ENCODE measurements at regions not wholly inside any gene's neighbourhood (a gene's known extent, or its start where the extent isn't known, plus 50 kb on each side); places are given as distances from the start of the nearest gene placed in this dataset.

DNA sequence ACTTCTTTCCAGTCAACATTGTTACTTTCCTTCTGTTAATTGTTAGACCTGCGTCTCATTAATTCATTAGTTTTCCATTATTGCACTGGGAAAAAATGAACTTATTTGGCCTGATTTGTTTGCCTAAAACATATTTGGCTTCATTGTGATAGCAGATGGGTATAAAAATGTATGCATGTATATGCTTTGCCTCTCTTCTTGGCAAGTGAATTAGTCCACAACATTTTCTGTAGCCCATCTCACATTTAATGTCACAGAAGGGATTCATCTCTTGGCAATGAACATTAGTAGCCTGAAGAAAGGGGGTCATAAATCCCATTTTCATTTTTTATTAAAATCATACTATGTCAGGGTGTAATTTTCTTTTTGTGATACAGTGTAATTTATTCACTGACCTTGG is 125.2 kb downstream of the TUSC7 start:
- H2AFZ ChIP-seq (ENCODE audit: low read depth, low read length) = no peak overlapping the region
- CTCF ChIA-PET (ENCODE audit: low intra/inter-chr PET ratio) = no interaction called here
- no peaks in the 10 kb centered on the region for H3K9me3 ChIP-seq (replicated peaks; ENCODE audit: control insufficient read depth, insufficient read depth, low read depth, low read length)
- no peak overlapping the region for H3K27ac ChIP-seq (ENCODE audit: extremely low read depth, low read depth, low read length)
- H3K9me1 ChIP-seq (ENCODE audit: control insufficient read depth, insufficient read depth, low read length) = no peaks in the 10 kb centered on the region
- H3K4me1 ChIP-seq (replicated peaks in 1 of 2; ENCODE audit: control insufficient read depth in 2 of 2, insufficient read depth in 2 of 2, low read length in 2 of 2) = no peaks in the 10 kb centered on the region
- no peak overlapping the region for H3K9ac ChIP-seq (ENCODE audit: insufficient read depth in 1 of 2, low read depth in 2 of 2, low read length in 2 of 2)
- no peaks in the 10 kb centered on the region for H3K27me3 ChIP-seq (ENCODE audit: control insufficient read depth in 2 of 2, insufficient read depth in 2 of 2, low read length in 2 of 2)
- DNase-seq (ENCODE audit: extremely low read depth in 1 of 4, low spot score in 3 of 4) (no peak), ATAC-seq (no peak), FAIRE-seq (no peak)
- TF ChIP-seq FOS (IDR thresholded peaks at IDR 0.05; ENCODE audit: extremely low read depth, insufficient read length) (no peak), MBD2 (IDR thresholded peaks at IDR 0.05; ENCODE audit: borderline replicate concordance, low read depth) (no peak), ZNF551 (CRISPR knock-in tag; IDR thresholded peaks at IDR 0.05) (no peak)
- H3K4me2 ChIP-seq (ENCODE audit: insufficient read depth, low read length) = no peak overlapping the region
- intact Hi-C loops (cut with micrococcal nuclease) (no loop called here), in situ Hi-C loops (cut with MboI) (no loop called here)
- BruUV-seq (replicated peaks) = no TSS peak
- no peaks in the 10 kb centered on the region for H3K36me3 ChIP-seq (ENCODE audit: control insufficient read depth, insufficient read depth, low read length)
- WGBS (ENCODE audit: insufficient coverage, low coverage, missing lambda C conversion rate) = 0% methylated on average over 1 of the region's 1 CpG
- POLR2A ChIA-PET = no interaction called here
- no peak overlapping the region for H3K4me3 ChIP-seq
- H4K20me1 ChIP-seq (replicated peaks; ENCODE audit: control insufficient read depth, insufficient read depth, low read length) = no peaks in the 10 kb centered on the region
- no peaks in the 10 kb centered on the region for H3K79me2 ChIP-seq (ENCODE audit: control insufficient read depth, insufficient read depth, low read length)

DNA sequence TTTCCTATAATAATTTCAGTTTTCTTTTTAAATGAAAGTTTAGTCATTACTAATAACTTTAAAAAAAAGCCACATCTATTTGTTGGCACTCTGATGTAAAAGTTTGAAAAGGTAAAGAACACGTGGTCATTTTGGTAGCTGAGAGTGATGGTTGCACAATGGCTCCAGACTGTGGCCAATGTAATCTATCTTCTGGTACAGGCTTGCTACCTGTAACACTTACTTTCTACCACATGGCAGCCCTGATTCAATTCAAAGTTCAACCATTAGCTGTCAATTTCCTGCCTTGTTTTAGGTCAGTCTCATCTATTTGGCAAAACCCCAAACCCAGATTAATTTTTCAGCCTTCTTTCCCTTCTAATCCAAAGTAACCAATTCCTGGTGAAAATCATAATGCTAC is 126.1 kb downstream of the TUSC7 start:
- no peaks in the 10 kb centered on the region for H3K9me3 ChIP-seq (replicated peaks; ENCODE audit: control insufficient read depth, insufficient read depth, low read depth, low read length)
- ChIA-PET POLR2A (no interaction called here), CTCF (ENCODE audit: low intra/inter-chr PET ratio) (no interaction called here)
- H3K27me3 ChIP-seq (ENCODE audit: control insufficient read depth in 2 of 2, insufficient read depth in 2 of 2, low read length in 2 of 2) = no peaks in the 10 kb centered on the region
- H3K9me1 ChIP-seq (ENCODE audit: control insufficient read depth, insufficient read depth, low read length) = no peaks in the 10 kb centered on the region
- no peak overlapping the region for H2AFZ ChIP-seq (ENCODE audit: low read depth, low read length)
- DNase-seq (ENCODE audit: extremely low read depth in 1 of 4, low spot score in 3 of 4) (no peak), ATAC-seq (no peak), FAIRE-seq (no peak)
- no TSS peak for BruUV-seq (replicated peaks)
- WGBS (ENCODE audit: insufficient coverage, low coverage, missing lambda C conversion rate) = 0% methylated on average over 1 of the region's 1 CpG
- intact Hi-C loops (cut with micrococcal nuclease) (no loop called here), in situ Hi-C loops (cut with MboI) (no loop called here)
- H3K4me2 ChIP-seq (ENCODE audit: insufficient read depth, low read length) = no peak overlapping the region
- no peak overlapping the region for H3K9ac ChIP-seq (ENCODE audit: insufficient read depth in 1 of 2, low read depth in 2 of 2, low read length in 2 of 2)
- no peaks in the 10 kb centered on the region for H3K79me2 ChIP-seq (ENCODE audit: control insufficient read depth, insufficient read depth, low read length)
- no peaks in the 10 kb centered on the region for H4K20me1 ChIP-seq (replicated peaks; ENCODE audit: control insufficient read depth, insufficient read depth, low read length)
- H3K36me3 ChIP-seq (ENCODE audit: control insufficient read depth, insufficient read depth, low read length) = no peaks in the 10 kb centered on the region
- no peaks in the 10 kb centered on the region for H3K4me1 ChIP-seq (replicated peaks in 1 of 2; ENCODE audit: control insufficient read depth in 2 of 2, insufficient read depth in 2 of 2, low read length in 2 of 2)
- H3K4me3 ChIP-seq = no peak overlapping the region
- H3K27ac ChIP-seq (ENCODE audit: extremely low read depth, low read depth, low read length) = no peak overlapping the region
- TF ChIP-seq MCM5 (IDR thresholded peaks at IDR 0.05; ENCODE audit: low read depth) (no peak), JUNB (CRISPR knock-in tag; conservative IDR thresholded peaks at IDR 0.05) (no peak), CTBP1 (IDR thresholded peaks at IDR 0.05; ENCODE audit: borderline replicate concordance) (no peak), HDAC1 (IDR thresholded peaks at IDR 0.05) (no peak), SMAD3 (CRISPR knock-in tag; conservative IDR thresholded peaks at IDR 0.05) (no peak)
- TF ChIP-seq, protein P1, sequence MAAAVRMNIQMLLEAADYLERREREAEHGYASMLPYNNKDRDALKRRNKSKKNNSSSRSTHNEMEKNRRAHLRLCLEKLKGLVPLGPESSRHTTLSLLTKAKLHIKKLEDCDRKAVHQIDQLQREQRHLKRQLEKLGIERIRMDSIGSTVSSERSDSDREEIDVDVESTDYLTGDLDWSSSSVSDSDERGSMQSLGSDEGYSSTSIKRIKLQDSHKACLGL (CRISPR knock-in tag; IDR thresholded peaks at IDR 0.05; ENCODE audit: borderline replicate concordance, poor library complexity, severe bottlenecking) = no peak
- TF ChIP-seq, protein P2, sequence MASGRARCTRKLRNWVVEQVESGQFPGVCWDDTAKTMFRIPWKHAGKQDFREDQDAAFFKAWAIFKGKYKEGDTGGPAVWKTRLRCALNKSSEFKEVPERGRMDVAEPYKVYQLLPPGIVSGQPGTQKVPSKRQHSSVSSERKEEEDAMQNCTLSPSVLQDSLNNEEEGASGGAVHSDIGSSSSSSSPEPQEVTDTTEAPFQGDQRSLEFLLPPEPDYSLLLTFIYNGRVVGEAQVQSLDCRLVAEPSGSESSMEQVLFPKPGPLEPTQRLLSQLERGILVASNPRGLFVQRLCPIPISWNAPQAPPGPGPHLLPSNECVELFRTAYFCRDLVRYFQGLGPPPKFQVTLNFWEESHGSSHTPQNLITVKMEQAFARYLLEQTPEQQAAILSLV (tag; IDR thresholded peaks at IDR 0.05) = no peak
- TF ChIP-seq, protein P3, sequence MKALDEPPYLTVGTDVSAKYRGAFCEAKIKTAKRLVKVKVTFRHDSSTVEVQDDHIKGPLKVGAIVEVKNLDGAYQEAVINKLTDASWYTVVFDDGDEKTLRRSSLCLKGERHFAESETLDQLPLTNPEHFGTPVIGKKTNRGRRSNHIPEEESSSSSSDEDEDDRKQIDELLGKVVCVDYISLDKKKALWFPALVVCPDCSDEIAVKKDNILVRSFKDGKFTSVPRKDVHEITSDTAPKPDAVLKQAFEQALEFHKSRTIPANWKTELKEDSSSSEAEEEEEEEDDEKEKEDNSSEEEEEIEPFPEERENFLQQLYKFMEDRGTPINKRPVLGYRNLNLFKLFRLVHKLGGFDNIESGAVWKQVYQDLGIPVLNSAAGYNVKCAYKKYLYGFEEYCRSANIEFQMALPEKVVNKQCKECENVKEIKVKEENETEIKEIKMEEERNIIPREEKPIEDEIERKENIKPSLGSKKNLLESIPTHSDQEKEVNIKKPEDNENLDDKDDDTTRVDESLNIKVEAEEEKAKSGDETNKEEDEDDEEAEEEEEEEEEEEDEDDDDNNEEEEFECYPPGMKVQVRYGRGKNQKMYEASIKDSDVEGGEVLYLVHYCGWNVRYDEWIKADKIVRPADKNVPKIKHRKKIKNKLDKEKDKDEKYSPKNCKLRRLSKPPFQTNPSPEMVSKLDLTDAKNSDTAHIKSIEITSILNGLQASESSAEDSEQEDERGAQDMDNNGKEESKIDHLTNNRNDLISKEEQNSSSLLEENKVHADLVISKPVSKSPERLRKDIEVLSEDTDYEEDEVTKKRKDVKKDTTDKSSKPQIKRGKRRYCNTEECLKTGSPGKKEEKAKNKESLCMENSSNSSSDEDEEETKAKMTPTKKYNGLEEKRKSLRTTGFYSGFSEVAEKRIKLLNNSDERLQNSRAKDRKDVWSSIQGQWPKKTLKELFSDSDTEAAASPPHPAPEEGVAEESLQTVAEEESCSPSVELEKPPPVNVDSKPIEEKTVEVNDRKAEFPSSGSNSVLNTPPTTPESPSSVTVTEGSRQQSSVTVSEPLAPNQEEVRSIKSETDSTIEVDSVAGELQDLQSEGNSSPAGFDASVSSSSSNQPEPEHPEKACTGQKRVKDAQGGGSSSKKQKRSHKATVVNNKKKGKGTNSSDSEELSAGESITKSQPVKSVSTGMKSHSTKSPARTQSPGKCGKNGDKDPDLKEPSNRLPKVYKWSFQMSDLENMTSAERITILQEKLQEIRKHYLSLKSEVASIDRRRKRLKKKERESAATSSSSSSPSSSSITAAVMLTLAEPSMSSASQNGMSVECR (CRISPR knock-in tag; IDR thresholded peaks at IDR 0.05) = no peak

Measured in K562 (cell line).